ENCODE measurements at regions not wholly inside any gene's neighbourhood (a gene's known extent, or its start where the extent isn't known, plus 50 kb on each side); places are given as distances from the start of the nearest gene placed in this dataset.
"Not testable (repeated sequence)": the region's sequence is repeated elsewhere in the genome, so short reads cannot be mapped to it uniquely, and the experiment has no call there.

GRCh38 chr9:38489057-38489456, 64.8 kb upstream of the IGFBPL1 start:
- H3K27ac ChIP-seq, result no peak overlapping the region
- 90% methylated on average over 15 of the region's 21 CpGs for WGBS (ENCODE audit: low lambda C conversion rate, missing lambda C conversion rate)
- H3K36me3 ChIP-seq (replicated peaks; ENCODE audit: insufficient read depth, low read depth), result no peaks in the 10 kb centered on the region
- H4K20me1 ChIP-seq (ENCODE audit: insufficient read depth, poor library complexity, severe bottlenecking), result no peaks in the 10 kb centered on the region
- H3K4me2 ChIP-seq, result no peak overlapping the region
- no peak for DNase-seq (ENCODE audit: low spot score)
- no peak overlapping the region for H2AFZ ChIP-seq
- H3K9me2 ChIP-seq (replicated peaks; ENCODE audit: insufficient read depth), result no peaks in the 10 kb centered on the region
- no peak overlapping the region for H3K4me3 ChIP-seq
- H3K79me2 ChIP-seq, result no peaks in the 10 kb centered on the region
- no peaks in the 10 kb centered on the region for H3K9me3 ChIP-seq (ENCODE audit: low read depth)
- H3K27me3 ChIP-seq, result no peaks in the 10 kb centered on the region
- H3K4me1 ChIP-seq (ENCODE audit: insufficient read depth), result no peaks in the 10 kb centered on the region
- no peak for TF ChIP-seq CTCF (IDR thresholded peaks at IDR 0.05; ENCODE audit: poor library complexity)
- TF ChIP-seq EZH2 (IDR thresholded peaks at IDR 0.05; ENCODE audit: borderline replicate concordance), result no peak

- no peak overlapping the region for H3K4me3 ChIP-seq
- H3K4me1 ChIP-seq (ENCODE audit: insufficient read depth), result peaks cover 6% of the 10 kb centered on the region
- no peak for TF ChIP-seq EZH2phosphoT487 (IDR thresholded peaks at IDR 0.05; ENCODE audit: low read depth, severe bottlenecking, unreplicated experiment)
- no peak for TF ChIP-seq EZH2 (IDR thresholded peaks at IDR 0.05; ENCODE audit: borderline replicate concordance)
- no peak for TF ChIP-seq CTCF (IDR thresholded peaks at IDR 0.05; ENCODE audit: poor library complexity)
- no peaks in the 10 kb centered on the region for H3K9me3 ChIP-seq (ENCODE audit: low read depth)
- no peak overlapping the region for H3K27ac ChIP-seq
- no peaks in the 10 kb centered on the region for H3K9me2 ChIP-seq (replicated peaks; ENCODE audit: insufficient read depth)
- no peak overlapping the region for H3K4me2 ChIP-seq
- no peak for DNase-seq (ENCODE audit: low spot score)
- no peaks in the 10 kb centered on the region for H4K20me1 ChIP-seq (ENCODE audit: insufficient read depth, poor library complexity, severe bottlenecking)
- H3K79me2 ChIP-seq, result no peaks in the 10 kb centered on the region
- H3K36me3 ChIP-seq (replicated peaks; ENCODE audit: insufficient read depth, low read depth), result no peaks in the 10 kb centered on the region
- WGBS (ENCODE audit: low lambda C conversion rate, missing lambda C conversion rate), result 97% methylated on average over 24 of the region's 26 CpGs
- H2AFZ ChIP-seq, result no peak overlapping the region
- H3K27me3 ChIP-seq, result no peaks in the 10 kb centered on the region
Observed at GRCh38 chr9:38488156-38488698, 64.0 kb upstream of the IGFBPL1 start.

- not testable (repeated sequence) for H3K79me2 ChIP-seq; H3K4me3 ChIP-seq; H3K36me3 ChIP-seq (replicated peaks; ENCODE audit: insufficient read depth, low read depth); H2AFZ ChIP-seq; H3K27me3 ChIP-seq; DNase-seq (ENCODE audit: low spot score); H3K27ac ChIP-seq; H3K9me2 ChIP-seq (replicated peaks; ENCODE audit: insufficient read depth); H3K4me2 ChIP-seq; H3K9me3 ChIP-seq (ENCODE audit: low read depth); H4K20me1 ChIP-seq (ENCODE audit: insufficient read depth, poor library complexity, severe bottlenecking)
- WGBS (ENCODE audit: low lambda C conversion rate, missing lambda C conversion rate), result 95% methylated on average over 17 of the region's 55 CpGs
- H3K4me1 ChIP-seq (ENCODE audit: insufficient read depth), result peaks cover 11% of the 10 kb centered on the region
Observed at GRCh38 chr9:38487418-38488155, 63.3 kb upstream of the IGFBPL1 start.

- no peaks in the 10 kb centered on the region for H3K36me3 ChIP-seq (replicated peaks; ENCODE audit: insufficient read depth, low read depth)
- no peaks in the 10 kb centered on the region for H3K27me3 ChIP-seq
- DNase-seq (ENCODE audit: low spot score), result no peak
- H3K4me1 ChIP-seq (ENCODE audit: insufficient read depth), result peaks cover 11% of the 10 kb centered on the region
- H3K27ac ChIP-seq, result no peak overlapping the region
- H3K9me2 ChIP-seq (replicated peaks; ENCODE audit: insufficient read depth), result no peaks in the 10 kb centered on the region
- no peaks in the 10 kb centered on the region for H4K20me1 ChIP-seq (ENCODE audit: insufficient read depth, poor library complexity, severe bottlenecking)
- no peaks in the 10 kb centered on the region for H3K79me2 ChIP-seq
- H3K9me3 ChIP-seq (ENCODE audit: low read depth), result no peaks in the 10 kb centered on the region
- H2AFZ ChIP-seq, result no peak overlapping the region
- TF ChIP-seq CTCF (IDR thresholded peaks at IDR 0.05; ENCODE audit: poor library complexity) (no peak), EZH2 (IDR thresholded peaks at IDR 0.05; ENCODE audit: borderline replicate concordance) (no peak), EZH2phosphoT487 (IDR thresholded peaks at IDR 0.05; ENCODE audit: low read depth, severe bottlenecking, unreplicated experiment) (no peak)
- H3K4me2 ChIP-seq, result no peak overlapping the region
- H3K4me3 ChIP-seq, result no peak overlapping the region
- WGBS (ENCODE audit: low lambda C conversion rate, missing lambda C conversion rate), result 85% methylated on average over 8 of the region's 8 CpGs
Observed at GRCh38 chr9:38486837-38487236, 62.6 kb upstream of the IGFBPL1 start.

Data from hepatocyte (in vitro differentiated cells).